HTR-8/SVneo (cell line): ENCODE measurements at regions not wholly inside any gene's neighbourhood (a gene's known extent, or its start where the extent isn't known, plus 50 kb on each side); places are given as distances from the start of the nearest gene placed in this dataset.
"Not testable (repeated sequence)": the region's sequence is repeated elsewhere in the genome, so short reads cannot be mapped to it uniquely, and the experiment has no call there.

Experiments
- DNase-seq: peaks from one replicate; pipeline ENCODE4 v3.0.0; 2011; ENCODE audit warnings: low spot score, mixed read lengths; ENCODE audit not compliant: insufficient read length
- FAIRE-seq: peaks from 2 replicates; lab custom pipeline; 2011; peaks lifted over from hg19 to GRCh38; lab: Jason Lieb, UNC

DNA sequence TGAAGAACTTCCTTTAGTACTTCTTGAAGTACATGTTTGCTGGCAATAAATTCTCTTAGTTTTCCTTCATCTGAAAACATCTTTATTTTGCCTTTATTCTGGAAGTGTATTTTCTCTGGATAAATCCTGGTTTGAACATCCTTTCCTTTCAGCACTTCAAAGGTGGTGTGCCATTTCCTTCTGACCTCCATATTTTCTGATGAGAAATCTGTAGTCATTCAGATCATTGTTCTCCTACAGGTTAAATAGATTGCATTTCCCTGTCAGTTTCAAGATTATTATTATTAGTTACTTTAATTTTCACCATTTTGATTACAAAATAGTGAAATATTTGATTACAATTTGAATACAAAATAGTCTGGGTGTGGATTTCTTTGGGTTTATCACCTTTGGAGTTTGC lies 134.5 kb downstream of the CDH26 start:
- no peak for FAIRE-seq
- no peak for DNase-seq

DNA sequence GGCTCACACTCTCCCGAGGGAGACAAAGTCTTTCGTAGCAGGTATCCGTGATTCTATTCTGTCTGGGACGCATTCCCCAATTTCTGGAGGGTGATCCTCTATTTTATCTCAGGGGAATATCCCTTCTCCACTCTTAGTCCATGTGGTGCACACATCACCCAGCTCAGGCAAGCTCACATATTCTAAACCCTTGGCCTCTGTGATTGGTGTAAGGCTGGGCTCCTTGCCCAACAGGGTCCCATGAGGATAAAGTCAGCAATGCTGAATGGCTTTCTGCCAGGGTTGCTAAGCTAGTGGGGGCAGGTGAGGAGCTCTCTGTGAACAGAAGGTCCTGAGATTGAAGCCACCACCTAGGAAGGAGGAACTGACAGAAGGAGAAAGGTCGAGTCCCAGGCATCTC lies 137.2 kb downstream of the CDH26 start:
- DNase-seq (no peak), FAIRE-seq (no peak)

DNA sequence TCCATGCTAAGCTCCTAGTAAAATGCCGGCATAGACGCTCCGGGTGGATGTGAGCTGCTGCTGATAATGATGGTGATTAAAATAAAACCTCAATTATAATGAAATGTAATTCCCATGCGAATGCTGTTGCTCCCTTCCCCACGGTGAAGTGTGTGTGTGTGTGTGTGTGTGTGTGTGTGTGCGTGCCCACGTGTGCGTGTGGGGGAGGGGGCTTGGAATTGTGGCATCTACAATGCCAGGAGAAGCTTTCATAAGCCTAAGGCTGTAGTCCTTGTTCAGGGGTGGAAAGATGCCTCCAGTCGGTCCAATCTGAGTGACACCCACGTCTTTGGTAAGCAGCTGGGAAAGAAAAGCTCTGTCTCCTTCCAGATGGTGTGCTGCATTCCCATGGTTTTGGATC lies 137.9 kb downstream of the CDH26 start:
- DNase-seq, result no peak
- peak; percentile 86 for FAIRE-seq

DNA sequence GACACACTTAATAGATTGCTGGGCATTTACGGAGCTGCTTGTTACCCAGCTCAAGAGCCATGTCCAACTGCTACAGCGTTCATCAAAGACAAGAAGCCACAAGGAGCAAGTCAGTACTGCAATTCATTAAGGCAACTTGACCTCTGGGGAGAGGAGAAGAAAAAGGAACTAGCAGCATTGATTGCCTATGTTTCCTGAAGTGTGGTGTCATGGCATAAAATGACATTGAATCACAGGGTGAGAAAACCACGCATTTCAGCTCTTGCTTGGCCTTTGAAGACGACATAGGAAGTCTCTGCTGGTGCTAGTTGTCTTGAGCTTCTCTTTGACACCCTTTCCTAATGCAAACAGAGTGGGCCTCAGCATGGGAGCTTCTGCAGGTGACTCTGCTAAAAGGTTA lies 139.1 kb downstream of the CDH26 start:
- DNase-seq, result no peak

DNA sequence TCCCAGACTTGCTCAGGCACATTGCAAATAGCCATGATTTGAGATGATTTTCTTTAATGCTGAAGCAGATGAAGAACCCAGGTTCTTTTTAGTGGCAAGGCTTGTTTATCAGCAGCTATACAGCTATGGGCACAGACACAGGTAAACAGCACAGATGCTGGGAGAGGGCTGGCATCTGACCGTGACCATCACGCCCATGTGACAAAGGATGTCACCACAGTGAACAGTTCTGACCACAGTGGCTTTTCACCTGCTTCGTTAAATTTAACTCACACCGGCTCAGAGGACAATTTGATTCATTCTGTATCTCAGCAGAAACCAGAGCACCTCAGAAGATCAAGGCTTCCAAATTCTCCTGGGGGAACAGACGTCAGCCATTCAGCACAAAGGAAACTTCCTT lies 142.6 kb downstream of the CDH26 start:
- DNase-seq (no peak), FAIRE-seq (no peak)

More for the DNA sequence above, 139.1 kb downstream of the CDH26 start:
- peak; percentile 20 for FAIRE-seq

DNA sequence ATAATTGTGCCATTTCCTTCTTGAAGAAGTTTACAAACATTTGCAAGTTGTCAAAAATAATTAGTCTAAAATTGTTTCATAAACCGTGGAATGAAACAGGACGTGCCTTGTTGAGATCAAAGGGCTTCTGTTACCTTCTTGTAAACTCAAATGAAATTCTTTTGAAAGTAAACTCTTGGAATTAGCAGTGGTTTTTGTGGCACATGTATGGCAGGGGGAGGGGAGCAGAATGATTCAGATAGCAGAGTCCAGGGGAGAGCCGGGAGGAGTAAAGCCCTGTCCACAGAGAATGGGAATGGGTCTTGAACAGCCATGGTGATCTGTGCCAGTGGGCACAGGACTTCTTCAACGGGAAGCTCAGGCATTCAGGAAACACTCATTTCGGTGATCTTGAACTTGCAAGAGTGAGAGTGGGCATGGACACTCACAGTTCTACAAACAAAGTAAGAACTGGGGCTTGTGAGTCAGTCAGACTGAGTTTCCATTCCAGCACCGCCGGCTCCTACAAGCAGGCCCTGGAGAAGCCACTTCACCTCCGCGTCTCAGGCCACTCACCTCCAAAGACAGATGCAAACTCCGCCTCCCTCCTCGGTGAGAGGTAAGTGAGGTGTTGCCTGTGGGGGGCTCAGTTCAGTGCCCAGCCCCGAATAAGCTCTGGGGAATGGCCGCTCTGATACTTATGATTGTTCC lies 143.1 kb downstream of the CDH26 start:
- FAIRE-seq, result peak; percentile 74
- DNase-seq, result no peak

DNA sequence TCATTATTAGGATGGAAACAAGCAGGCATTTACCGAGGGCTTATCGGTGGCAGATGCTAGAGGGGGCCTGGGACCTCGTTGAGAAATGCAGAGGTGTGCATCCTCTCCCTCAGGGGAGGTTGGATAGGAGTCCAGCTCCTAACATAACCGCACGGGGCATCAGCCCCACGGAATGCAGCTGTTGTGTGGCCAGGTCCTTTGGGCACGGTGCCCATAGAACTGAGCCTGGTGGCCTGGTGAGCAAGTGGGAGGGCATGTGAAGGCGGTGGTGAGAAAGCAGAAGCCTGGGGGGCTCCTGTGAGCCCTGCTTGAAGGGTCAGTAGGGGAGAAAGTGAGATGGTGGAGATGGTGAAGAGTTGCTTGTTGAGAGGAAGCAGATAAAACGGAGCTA lies 143.7 kb downstream of the CDH26 start:
- DNase-seq (no peak), FAIRE-seq (no peak)

DNA sequence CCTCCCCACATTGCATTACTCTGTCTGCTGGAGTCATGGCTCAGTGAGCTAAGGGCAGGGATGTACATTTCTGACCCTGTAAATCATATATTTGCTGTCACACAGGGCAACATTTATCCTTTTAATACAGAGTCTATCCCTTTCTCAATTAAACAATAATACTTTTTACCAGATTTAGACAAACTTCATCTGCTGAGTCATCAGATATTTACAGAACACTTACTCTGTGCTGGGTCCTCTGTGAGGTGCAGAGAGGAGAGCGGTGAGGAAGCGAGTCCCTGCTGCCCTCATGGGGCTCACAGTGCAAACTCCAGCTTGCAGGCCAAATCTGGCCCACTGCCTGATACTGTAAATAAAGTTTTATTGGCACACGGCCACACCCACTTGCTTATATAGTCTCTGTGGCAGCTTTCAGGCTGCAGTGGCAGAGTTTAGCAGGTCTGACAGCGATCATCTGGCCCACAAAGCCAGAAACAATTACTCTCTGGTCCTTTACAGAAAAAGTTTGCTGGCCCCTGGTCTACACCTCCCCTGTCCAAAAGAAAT lies 144.5 kb downstream of the CDH26 start:
- DNase-seq, result no peak
- no peak for FAIRE-seq

DNA sequence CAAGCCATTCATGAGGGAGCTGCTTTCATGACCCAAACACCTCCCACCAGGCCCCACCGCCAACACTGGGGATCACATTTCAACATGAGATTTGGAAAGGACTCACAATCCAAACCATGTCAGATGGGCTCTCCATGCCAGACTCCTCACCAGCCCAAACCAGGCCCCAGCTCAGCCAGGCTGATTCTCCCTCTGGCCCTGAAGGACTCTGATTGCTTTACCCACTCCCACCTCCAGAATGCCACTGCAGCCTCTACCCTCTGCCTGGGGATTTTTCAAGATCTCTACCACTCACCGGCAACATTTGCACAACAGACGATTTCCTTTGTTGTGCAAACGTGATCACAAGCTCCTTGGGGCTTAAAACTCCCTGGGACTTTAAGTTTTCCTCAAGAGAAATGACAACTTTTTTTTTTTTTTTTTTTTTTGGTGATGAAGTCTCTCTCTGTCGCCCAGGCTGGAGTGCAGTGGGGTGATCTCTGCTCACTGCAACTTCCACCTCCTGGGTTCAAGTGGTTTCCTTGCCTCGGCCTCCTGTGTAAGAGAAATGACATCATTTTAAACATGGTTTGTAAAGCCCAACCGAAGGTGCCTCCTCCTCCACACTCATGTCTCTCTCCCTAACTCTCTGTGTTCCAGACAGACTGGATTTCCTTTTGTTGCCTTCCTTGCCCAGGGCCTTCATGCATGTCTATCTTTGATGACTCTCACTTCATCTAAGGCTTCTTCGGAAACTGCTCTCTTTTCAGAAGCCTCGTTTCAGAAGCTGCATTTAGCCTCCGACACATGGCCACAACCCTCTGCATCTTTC lies 147.0 kb downstream of the CDH26 start:
- peak; percentile 13 for FAIRE-seq

DNA sequence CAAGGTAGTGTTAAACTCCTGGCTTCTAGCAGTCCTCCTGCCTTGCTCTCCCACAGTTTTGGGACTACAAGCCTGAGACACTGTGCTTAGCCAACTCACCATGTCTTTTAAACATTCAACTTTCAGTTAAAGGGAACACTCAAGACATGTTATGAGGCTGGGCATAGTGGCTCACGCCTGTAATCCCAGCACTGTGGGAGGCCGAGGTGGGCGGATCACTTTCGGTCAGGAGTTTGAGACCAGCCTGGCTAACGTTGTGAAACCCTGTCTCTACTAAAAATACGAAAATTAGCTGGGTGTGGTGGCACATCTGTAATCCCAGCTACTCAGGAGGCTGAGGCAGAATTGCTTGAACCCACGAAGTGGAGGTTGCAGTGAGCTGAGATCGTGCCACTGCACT lies 148.0 kb downstream of the CDH26 start:
- not testable (repeated sequence) for FAIRE-seq, DNase-seq

More for the DNA sequence above, 147.0 kb downstream of the CDH26 start:
- DNase-seq, result no peak

DNA sequence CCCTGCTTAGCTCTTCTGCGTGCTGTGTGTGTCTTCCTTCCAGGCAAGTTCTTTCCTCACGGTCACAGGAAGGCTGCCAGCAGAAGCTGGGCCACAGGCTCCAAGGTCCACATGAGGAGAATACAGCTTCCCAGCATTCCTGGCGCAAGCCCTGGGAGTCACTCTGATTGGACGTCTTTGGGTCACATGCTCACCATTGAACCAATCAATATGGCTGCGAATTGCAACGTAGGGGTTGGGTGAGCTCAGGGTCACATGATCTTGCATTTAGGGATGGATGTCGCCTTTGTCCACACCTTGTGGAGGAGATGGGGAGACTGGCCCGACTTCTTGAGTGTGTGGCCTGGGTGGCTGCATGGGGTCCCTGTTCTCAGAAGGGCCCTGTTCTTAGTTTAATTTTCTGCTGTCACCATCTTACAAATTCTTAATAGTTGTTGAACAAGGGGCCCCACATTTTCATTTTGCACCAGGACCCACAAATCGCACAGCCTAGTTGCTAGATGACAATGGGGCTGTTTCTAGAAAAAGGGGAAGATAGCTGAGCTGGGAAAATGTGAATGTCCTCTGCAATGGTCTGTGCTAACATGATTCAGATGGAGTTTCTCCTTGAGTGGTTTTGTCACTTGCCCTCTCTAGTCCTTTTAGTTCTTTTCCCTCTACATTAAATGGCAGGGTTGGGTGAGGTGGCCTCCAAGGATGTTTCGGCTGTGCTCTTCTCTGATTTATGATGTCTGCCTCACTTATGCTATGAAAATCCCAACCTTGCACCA lies 149.6 kb downstream of the CDH26 start:
- peak; percentile 63 for FAIRE-seq

DNA sequence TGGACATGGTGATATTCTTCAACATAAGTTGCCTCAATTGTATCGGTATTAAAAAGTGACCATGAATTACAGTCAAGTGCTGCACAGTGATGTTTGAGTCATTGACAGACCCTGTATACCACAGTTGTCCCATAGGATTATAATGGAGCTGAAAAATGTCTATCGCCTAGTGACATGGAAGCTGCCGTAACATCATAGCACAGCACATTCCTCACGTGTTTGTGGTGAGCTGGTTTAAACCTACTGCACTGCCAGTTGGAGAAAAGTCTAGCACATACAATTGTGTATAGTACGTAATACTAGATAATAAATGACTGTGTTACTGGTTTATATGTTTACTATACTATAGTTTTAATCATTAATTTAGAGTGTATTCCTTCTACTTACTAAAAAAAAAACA lies 150.2 kb downstream of the CDH26 start:
- peak; percentile 92 for FAIRE-seq
- DNase-seq, result peak; percentile 53

More for the DNA sequence above, 149.6 kb downstream of the CDH26 start:
- no peak for DNase-seq

DNA sequence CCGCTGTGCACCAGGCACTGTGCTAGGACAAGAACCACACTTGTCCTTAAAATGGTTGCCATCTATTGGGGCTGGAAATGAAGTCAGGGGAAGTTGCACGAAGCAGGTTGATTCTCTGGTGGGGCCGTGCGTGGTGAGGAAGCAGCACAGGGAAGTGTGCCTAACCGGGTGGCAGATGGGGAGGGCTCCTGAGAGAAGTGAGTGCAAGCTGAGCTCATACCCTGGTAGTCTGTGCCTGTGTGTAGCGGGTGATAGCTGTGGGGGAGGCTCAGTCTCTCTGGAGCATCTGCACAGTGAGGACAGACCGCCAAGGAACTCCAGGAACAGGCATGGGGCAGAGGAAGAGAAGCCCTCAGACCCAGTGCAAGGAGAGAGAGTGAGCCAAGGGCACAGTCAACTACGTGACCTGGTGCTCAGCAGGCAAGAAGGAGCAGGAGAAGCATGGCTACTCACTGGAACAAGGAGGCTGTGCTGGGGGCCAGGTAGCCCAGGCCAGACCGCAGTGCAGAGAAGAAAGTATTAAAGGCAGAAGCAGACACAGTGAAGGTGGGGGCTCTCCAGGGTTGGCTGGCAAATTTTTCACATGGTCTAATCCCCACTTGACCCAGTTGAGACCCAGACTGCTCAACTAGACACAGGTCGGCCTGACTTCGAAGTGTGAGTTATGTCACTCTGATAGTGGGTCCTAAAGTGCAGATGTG lies 155.0 kb downstream of the CDH26 start:
- FAIRE-seq, result no peak
- DNase-seq, result no peak

DNA sequence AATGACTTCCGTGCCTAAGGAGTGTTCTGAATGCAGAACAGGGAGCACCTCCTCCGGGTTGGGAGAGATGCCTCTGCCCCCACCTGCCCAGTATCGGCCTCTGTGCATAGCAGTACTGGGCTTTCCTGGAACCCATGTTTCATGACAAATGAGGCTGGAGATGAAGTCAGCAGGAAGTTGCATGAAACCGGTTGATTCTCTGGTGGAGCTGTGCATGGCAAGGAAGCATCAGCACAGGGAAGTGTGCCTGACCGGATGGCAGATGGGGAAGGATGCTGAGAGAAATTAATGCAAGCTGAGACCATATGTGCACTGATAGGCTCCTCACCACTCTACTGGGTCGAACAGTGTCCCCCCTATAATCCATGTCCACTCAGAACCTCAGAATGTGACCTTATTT lies 155.5 kb downstream of the CDH26 start:
- FAIRE-seq (peak; percentile 93), DNase-seq (no peak)

DNA sequence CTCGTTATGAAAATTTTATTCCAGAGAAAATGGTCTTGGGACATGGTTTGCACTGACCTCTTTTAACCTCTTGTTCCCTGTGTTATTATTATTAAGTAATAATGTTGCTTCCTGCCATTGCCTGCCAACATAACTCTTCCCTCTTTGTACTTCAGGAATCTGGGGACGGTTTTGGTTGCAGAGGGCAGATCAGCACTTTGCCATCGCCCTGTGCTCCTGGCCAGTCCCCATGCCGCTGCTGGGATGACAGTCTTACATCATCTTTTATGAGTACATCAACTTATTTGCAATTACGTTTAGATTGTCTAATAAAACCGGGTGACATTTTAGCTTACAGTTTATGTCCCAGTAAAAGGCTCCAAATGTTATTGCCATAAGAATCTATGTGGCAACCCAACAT lies 157.2 kb downstream of the CDH26 start:
- no peak for DNase-seq
- peak; percentile 9 for FAIRE-seq

DNA sequence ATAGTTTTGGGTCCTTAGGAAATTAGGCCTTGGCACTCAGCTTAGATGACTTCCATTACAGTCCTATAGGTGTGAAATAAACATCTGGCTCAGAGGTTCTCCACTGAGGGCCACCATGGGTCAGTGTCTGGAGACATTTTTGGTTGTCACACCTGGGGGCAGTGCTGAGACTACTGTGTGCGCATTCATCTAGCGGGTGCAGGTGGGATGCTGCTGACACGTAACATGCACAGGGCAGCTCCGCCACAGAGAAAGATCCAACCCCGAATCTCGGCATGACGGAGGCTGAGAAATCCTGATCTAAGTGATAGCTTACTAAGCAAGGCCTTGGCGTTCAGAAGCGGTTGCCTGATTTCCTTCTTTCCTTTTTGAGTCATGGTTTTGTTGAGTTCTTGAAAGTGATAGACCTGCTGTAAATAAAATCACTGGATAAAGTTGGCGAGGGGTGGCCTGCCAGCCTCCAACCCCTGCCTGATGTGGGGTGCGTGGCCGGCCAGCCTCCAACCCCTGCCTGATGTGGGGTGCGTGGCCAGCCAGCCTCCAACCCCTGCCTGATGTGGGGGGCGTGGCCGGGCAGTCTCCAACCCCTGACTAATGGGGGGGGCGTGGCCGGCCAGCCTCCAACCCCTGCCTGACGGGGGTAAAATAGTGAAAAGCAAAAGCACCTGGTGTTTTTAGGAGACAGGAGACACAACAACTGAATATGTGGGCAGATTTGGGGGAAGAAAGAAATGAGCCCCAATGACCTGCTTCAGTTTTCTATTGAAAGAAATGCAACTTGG lies 158.1 kb downstream of the CDH26 start:
- FAIRE-seq, result no peak

DNA sequence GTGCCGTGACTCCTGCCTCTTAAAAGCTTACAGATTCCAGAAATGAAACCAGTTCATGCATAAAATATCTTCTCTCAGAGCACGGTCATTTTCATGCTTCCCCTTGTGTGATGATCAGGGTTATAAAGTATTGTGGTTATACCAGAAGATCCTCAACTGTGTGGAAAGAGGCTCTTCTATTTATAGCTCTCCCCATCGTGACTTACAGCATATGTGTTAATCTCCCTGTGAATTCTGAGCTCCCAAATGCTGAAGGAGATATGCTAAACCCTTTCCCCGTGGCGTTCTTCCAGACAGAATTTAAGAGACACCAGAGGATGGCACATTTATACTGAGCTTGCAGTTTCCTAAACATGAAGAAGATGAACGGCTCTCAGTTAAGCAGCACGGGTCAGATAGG lies 158.8 kb downstream of the CDH26 start:
- peak; percentile 46 for FAIRE-seq

More for the DNA sequence above, 158.1 kb downstream of the CDH26 start:
- DNase-seq, result no peak

DNA sequence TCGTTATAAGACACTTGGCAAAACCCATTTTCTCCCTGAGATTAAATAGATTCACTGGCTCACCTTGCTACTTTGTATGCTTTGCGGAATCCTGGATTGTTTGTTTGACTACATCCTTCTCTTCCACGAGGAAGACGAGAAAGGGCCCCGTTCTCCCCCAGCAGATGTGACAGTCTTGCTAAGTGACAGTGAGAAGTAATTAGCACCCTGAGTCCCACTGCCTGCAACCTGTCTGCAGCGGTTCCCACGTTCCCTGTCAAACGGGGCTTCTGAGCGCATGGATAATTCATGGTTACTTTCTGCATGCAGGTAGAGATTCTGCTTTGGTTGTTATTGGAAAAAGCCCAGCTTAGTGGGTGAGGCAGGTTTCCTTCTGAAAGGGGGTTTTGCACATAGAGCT lies 163.7 kb downstream of the CDH26 start:
- FAIRE-seq (no peak), DNase-seq (no peak)

More for the DNA sequence above, 158.8 kb downstream of the CDH26 start:
- no peak for DNase-seq

DNA sequence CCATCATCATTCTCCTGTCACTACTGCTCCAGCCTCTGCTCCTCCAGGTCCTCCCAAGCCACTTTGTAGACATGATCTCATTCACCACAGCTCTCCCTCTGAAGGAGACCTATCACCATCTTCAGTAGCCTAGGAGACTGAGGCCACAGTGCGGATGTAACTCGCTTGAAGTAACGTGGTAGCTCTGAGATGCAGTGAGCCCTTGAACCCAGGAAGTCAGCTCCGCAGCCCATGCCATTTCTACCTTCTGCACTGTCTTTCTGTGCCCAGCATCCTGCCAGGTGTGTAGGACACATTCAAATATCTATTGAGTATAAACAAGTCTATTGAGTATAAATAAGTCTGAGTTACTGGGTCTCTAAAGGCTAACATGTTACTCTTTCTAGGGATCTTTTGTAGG lies 164.4 kb downstream of the CDH26 start:
- FAIRE-seq, result peak; percentile 88
- DNase-seq, result no peak
